ENCODE measurements at regions not wholly inside any gene's neighbourhood (a gene's known extent, or its start where the extent isn't known, plus 50 kb on each side); places are given as distances from the start of the nearest gene placed in this dataset.

DNA sequence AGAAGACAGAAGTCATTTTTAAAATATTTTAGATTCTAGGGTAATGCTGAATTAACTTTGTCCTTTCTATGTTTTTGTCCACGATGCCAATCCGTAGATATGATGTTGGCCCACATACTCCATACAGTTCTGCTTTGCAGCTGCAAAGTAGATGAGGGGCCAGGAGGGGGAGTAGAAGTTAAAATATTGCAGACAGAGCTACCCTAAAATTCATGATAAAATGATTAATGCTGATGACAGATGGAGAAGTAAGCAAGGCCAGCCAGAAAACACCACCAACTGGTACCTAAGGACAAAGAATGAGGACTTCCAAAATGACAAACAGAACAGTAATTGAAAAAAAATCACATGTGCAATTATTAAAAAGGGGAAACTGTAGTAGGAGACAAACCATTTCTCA, 756.6 kb upstream of the ARPP21 start:
- TF ChIP-seq, protein P1, sequence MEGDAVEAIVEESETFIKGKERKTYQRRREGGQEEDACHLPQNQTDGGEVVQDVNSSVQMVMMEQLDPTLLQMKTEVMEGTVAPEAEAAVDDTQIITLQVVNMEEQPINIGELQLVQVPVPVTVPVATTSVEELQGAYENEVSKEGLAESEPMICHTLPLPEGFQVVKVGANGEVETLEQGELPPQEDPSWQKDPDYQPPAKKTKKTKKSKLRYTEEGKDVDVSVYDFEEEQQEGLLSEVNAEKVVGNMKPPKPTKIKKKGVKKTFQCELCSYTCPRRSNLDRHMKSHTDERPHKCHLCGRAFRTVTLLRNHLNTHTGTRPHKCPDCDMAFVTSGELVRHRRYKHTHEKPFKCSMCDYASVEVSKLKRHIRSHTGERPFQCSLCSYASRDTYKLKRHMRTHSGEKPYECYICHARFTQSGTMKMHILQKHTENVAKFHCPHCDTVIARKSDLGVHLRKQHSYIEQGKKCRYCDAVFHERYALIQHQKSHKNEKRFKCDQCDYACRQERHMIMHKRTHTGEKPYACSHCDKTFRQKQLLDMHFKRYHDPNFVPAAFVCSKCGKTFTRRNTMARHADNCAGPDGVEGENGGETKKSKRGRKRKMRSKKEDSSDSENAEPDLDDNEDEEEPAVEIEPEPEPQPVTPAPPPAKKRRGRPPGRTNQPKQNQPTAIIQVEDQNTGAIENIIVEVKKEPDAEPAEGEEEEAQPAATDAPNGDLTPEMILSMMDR (IDR thresholded peaks at IDR 0.05), result no peak
- no peak for TF ChIP-seq POLR2A (IDR thresholded peaks at IDR 0.05)

Data from Peyer's patch (tissue), 4 donors.